H9 (cell line): ENCODE measurements at regions not wholly inside any gene's neighbourhood (a gene's known extent, or its start where the extent isn't known, plus 50 kb on each side); places are given as distances from the start of the nearest gene placed in this dataset.

Source experiments
- DNase-seq: peaks from one replicate; pipeline ENCODE4 v3.0.0-alpha.2; 2017
- H2AFZ ChIP-seq: one replicate; pipeline ENCODE4 v1.6.1; 2013; ENCODE audit warnings: mild to moderate bottlenecking, low read length, control low read depth, moderate library complexity
- H2AK5ac ChIP-seq: 2 replicates; pipeline ENCODE4 v1.6.1; 2013; ENCODE audit warnings: low read length, control low read depth, mixed read lengths; ENCODE audit not compliant: insufficient read length
- H2BK120ac ChIP-seq: one replicate; pipeline ENCODE4 v1.6.1; 2013; ENCODE audit warnings: low read depth, mild to moderate bottlenecking, low read length, control low read depth, inconsistent platforms; ENCODE audit not compliant: poor library complexity, severe bottlenecking
- H2BK12ac ChIP-seq: 2 replicates; pipeline ENCODE4 v1.6.1; 2013; ENCODE audit warnings: low read length, control low read depth, mixed read lengths, low read depth; ENCODE audit not compliant: insufficient read length
- H2BK15ac ChIP-seq: 2 replicates; pipeline ENCODE4 v1.6.1; 2013; ENCODE audit warnings: low read depth, low read length, control low read depth
- H2BK20ac ChIP-seq: one replicate; pipeline ENCODE4 v1.6.1; 2013; ENCODE audit warnings: low read depth, mild to moderate bottlenecking, low read length, control low read depth, inconsistent platforms; ENCODE audit not compliant: poor library complexity, severe bottlenecking
- H2BK5ac ChIP-seq: 2 replicates; pipeline ENCODE4 v1.6.1; 2013; ENCODE audit warnings: low read length, control low read depth, mixed read lengths; ENCODE audit not compliant: insufficient read length
- H3K14ac ChIP-seq: 2 replicates; pipeline ENCODE4 v1.6.1; 2013; ENCODE audit warnings: low read length, control low read depth; ENCODE audit not compliant: insufficient read depth
- H3K18ac ChIP-seq: 2 replicates; pipeline ENCODE4 v1.6.1; 2013; ENCODE audit warnings: low read depth, mild to moderate bottlenecking, mixed read lengths, low read length, control low read depth; ENCODE audit not compliant: insufficient read length
- H3K23ac ChIP-seq: 2 replicates; pipeline ENCODE4 v1.6.1; 2013; ENCODE audit warnings: low read length, control low read depth, mixed read lengths, low read depth; ENCODE audit not compliant: insufficient read length
- H3K23me2 ChIP-seq: 2 replicates; pipeline ENCODE4 v1.6.1; 2013; ENCODE audit warnings: low read depth, mild to moderate bottlenecking, mixed read lengths, low read length, control low read depth; ENCODE audit not compliant: insufficient read length, poor library complexity, severe bottlenecking
- H3K27ac ChIP-seq: 2 replicates; pipeline ENCODE4 v1.5.1; 2013; ENCODE audit warnings: low read length, control low read depth, mixed read lengths, low read depth; ENCODE audit not compliant: insufficient read length
- H3K27me3 ChIP-seq: 2 replicates; pipeline ENCODE4 v1.6.1; 2013; ENCODE audit warnings: low read length, control low read depth, inconsistent platforms; ENCODE audit not compliant: insufficient read depth
- H3K4ac ChIP-seq: 2 replicates; pipeline ENCODE4 v1.6.1; 2013; ENCODE audit warnings: low read depth, mild to moderate bottlenecking, control low read depth, inconsistent platforms, low read length, moderate library complexity
- H3K4me1 ChIP-seq: 2 replicates; pipeline ENCODE4 v1.6.1; 2013; ENCODE audit warnings: low read length, control low read depth, inconsistent platforms; ENCODE audit not compliant: insufficient read depth
- H3K4me2 ChIP-seq: 2 replicates; pipeline ENCODE4 v1.6.1; 2013; ENCODE audit warnings: low read length, control low read depth, mixed read lengths; ENCODE audit not compliant: insufficient read length, insufficient read depth
- H3K56ac ChIP-seq: 2 replicates; pipeline ENCODE4 v1.6.1; 2013; ENCODE audit warnings: low read depth, mild to moderate bottlenecking, mixed read lengths, low read length, control low read depth; ENCODE audit not compliant: insufficient read length
- H3K79me1 ChIP-seq: 2 replicates; pipeline ENCODE4 v1.6.1; 2013; ENCODE audit warnings: low read depth, mild to moderate bottlenecking, moderate library complexity, low read length, control low read depth, inconsistent platforms; ENCODE audit not compliant: insufficient read depth, poor library complexity, severe bottlenecking
- H3K79me2 ChIP-seq: 2 replicates; pipeline ENCODE4 v1.6.1; 2013; ENCODE audit warnings: low read length, control low read depth, inconsistent platforms; ENCODE audit not compliant: insufficient read depth
- H3K9ac ChIP-seq: 2 replicates; pipeline ENCODE4 v1.6.1; 2013; ENCODE audit warnings: low read length, control low read depth, mixed read lengths; ENCODE audit not compliant: insufficient read length; ENCODE audit errors: extremely low read depth
- H3K9me3 ChIP-seq: one replicate; pipeline ENCODE4 v1.6.1; 2013; ENCODE audit warnings: low read depth, low read length, inconsistent platforms; ENCODE audit not compliant: control insufficient read depth
- H3T11ph ChIP-seq: one replicate; pipeline ENCODE4 v1.6.1; 2013; ENCODE audit warnings: mild to moderate bottlenecking, low read length, control low read depth, inconsistent platforms
- H4K20me1 ChIP-seq: one replicate; pipeline ENCODE4 v1.6.1; 2013; ENCODE audit not compliant: control insufficient read depth, insufficient read length, insufficient read depth
- H4K5ac ChIP-seq: 2 replicates; pipeline ENCODE4 v1.6.1; 2013; ENCODE audit warnings: low read depth, mild to moderate bottlenecking, mixed read lengths, low read length, control low read depth; ENCODE audit not compliant: insufficient read length
- H4K8ac ChIP-seq: replicated peaks from 2 replicates; pipeline ENCODE4 v1.6.1; 2013; ENCODE audit warnings: low read length, control low read depth, mixed read lengths, low read depth; ENCODE audit not compliant: insufficient read length
- H4K91ac ChIP-seq: 2 replicates; pipeline ENCODE4 v1.6.1; 2013; ENCODE audit warnings: low read depth, mild to moderate bottlenecking, moderate library complexity, mixed read lengths, low read length, control low read depth; ENCODE audit not compliant: insufficient read length
- H3K27ac Mint-ChIP-seq, 3 experiments: 2 replicates in 2 of 3; 3 replicates in 1 of 3; pipeline ENCODE4 v1.8.0; 2020 to 2021; ENCODE audit warnings: mixed read lengths in 3 of 3, mild to moderate bottlenecking in 1 of 3, moderate library complexity in 1 of 3
- H3K27me3 Mint-ChIP-seq: 2 replicates; pipeline ENCODE4 v1.8.0; 2021; ENCODE audit warnings: low read depth, mild to moderate bottlenecking, moderate library complexity, mixed read lengths
- H3K36me3 Mint-ChIP-seq, 3 experiments: 2 replicates in 2 of 3; 3 replicates in 1 of 3; pipeline ENCODE4 v1.8.0; 2020 to 2021; ENCODE audit warnings: low read depth in 3 of 3, mixed read lengths in 3 of 3; ENCODE audit not compliant: insufficient read depth in 1 of 3
- H3K4me1 Mint-ChIP-seq, 2 experiments: 2 replicates each; pipeline ENCODE4 v1.8.0; 2020; ENCODE audit warnings: mixed read lengths in 2 of 2
- H3K4me3 Mint-ChIP-seq, 2 experiments: 2 replicates in 1 of 2; 3 replicates in 1 of 2; pipeline ENCODE4 v1.8.0; 2020 to 2021; ENCODE audit warnings: mild to moderate bottlenecking in 2 of 2, mixed read lengths in 2 of 2, moderate library complexity in 1 of 2
- H3K9me3 Mint-ChIP-seq, 2 experiments: 2 replicates in 1 of 2; 3 replicates in 1 of 2; pipeline ENCODE4 v1.8.0; 2020; ENCODE audit warnings: mild to moderate bottlenecking in 2 of 2, mixed read lengths in 2 of 2, moderate library complexity in 1 of 2
- WGBS: extraction: QIAGEN DNeasy Blood & Tissue Kit; methylation state at CpG from one replicate; pipeline ENCODE4 v1.1.7; 2013; ENCODE audit warnings: missing lambda C conversion rate, low lambda C conversion rate, mixed read lengths; ENCODE audit not compliant: insufficient read length; ENCODE audit errors: extremely low coverage; 5-methylcytosine and 5-hydroxymethylcytosine counted together
- TF ChIP-seq, protein P1 (sequence below): fragments of 200-600 bp; sonication (generic); conservative IDR thresholded peaks from 3 replicates; pipeline ENCODE4 v1.8.0; 2021; ENCODE audit warnings: antibody characterized with exemption, mild to moderate bottlenecking

DNA sequence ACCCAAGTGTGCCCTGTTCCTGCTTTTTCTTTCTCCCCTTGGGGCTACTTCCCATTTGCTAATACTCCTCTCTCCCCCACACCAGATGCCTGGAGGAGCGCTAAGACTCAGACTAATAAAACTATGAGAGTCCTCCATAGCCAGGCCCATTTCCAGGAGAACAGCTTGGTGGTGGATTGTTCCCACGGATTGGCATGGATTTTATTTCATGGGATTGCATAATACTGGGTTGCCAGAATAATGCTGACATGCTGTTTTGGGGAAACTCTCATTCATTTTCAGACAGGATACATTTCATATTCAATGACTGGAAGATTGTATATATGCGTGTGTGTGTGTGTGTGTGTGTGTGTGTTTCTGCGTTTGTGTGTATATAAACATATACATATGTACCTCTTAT is 447.5 kb upstream of the PITX2 start:
- Histone ChIP-seq H3K79me2 (no peaks in the 10 kb centered on the region), H4K91ac (no peak overlapping the region), H2BK15ac (no peak overlapping the region), H2AFZ (no peak overlapping the region), H3K9ac (no peak overlapping the region), H3K23me2 (no peaks in the 10 kb centered on the region), H2BK120ac (no peak overlapping the region), H2BK20ac (no peak overlapping the region), H4K20me1 (no peaks in the 10 kb centered on the region), H3K79me1 (no peaks in the 10 kb centered on the region), H3K27me3 (no peaks in the 10 kb centered on the region), H2BK12ac (no peak overlapping the region), H3T11ph (no peak overlapping the region), H3K4ac (no peak overlapping the region), H2AK5ac (no peak overlapping the region), H4K8ac (no peak overlapping the region), H3K27ac (no peak overlapping the region), H3K56ac (no peak overlapping the region), H3K23ac (no peak overlapping the region), H3K9me3 (no peaks in the 10 kb centered on the region), H4K5ac (no peak overlapping the region), H3K18ac (no peak overlapping the region), H2BK5ac (no peak overlapping the region), H3K14ac (no peak overlapping the region), H3K4me1 (no peaks in the 10 kb centered on the region), H3K4me2 (no peak overlapping the region)
- H3K27ac Mint-ChIP-seq: no peak overlapping the region; a peak in 1 of 7 replicates
- no peak overlapping the region for H3K4me3 Mint-ChIP-seq
- peaks cover 0 to 4% (median 0%) of the 10 kb centered on the region in 3 experiments; a peak in 1 of 7 replicates for H3K36me3 Mint-ChIP-seq
- peaks cover 6 to 8% of the 10 kb centered on the region in 2 experiments; a peak in 3 of 4 replicates for H3K4me1 Mint-ChIP-seq
- no peaks in the 10 kb centered on the region for H3K27me3 Mint-ChIP-seq
- TF ChIP-seq, protein P1, sequence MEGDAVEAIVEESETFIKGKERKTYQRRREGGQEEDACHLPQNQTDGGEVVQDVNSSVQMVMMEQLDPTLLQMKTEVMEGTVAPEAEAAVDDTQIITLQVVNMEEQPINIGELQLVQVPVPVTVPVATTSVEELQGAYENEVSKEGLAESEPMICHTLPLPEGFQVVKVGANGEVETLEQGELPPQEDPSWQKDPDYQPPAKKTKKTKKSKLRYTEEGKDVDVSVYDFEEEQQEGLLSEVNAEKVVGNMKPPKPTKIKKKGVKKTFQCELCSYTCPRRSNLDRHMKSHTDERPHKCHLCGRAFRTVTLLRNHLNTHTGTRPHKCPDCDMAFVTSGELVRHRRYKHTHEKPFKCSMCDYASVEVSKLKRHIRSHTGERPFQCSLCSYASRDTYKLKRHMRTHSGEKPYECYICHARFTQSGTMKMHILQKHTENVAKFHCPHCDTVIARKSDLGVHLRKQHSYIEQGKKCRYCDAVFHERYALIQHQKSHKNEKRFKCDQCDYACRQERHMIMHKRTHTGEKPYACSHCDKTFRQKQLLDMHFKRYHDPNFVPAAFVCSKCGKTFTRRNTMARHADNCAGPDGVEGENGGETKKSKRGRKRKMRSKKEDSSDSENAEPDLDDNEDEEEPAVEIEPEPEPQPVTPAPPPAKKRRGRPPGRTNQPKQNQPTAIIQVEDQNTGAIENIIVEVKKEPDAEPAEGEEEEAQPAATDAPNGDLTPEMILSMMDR: no peak
- WGBS: no CpG with 5 or more reads among the region's 4 CpGs
- no peak for DNase-seq
- H3K9me3 Mint-ChIP-seq: 0 out of 5 replicates have a peak, but pooled peaks cover 0 to 3% of the 10 kb centered on the region in 2 experiments
